HAP-1 (cell line): ENCODE measurements at regions not wholly inside any gene's neighbourhood (a gene's known extent, or its start where the extent isn't known, plus 50 kb on each side); places are given as distances from the start of the nearest gene placed in this dataset.

ENCODE experiments used
- DNase-seq, 2 experiments: peaks; one replicate each; pipeline ENCODE4 v3.0.0-alpha.2; 2016 to 2020; ENCODE audit warnings: low spot score in 2 of 2
- H3K27me3 ChIP-seq: fragments of 250-450 bp; sonication (Bioruptor Pico); 2 replicates; pipeline ENCODE4 v1.5.1; 2020; ENCODE audit warnings: low read depth, mild to moderate bottlenecking, moderate library complexity
- H3K36me3 ChIP-seq: fragments of 250-450 bp; sonication (Bioruptor Pico); replicated peaks from 2 replicates; pipeline ENCODE4 v1.5.1; 2020; ENCODE audit warnings: mild to moderate bottlenecking
- H3K4me1 ChIP-seq: fragments of 250-450 bp; sonication (Bioruptor Pico); 2 replicates; pipeline ENCODE4 v1.5.1; 2020; ENCODE audit warnings: mild to moderate bottlenecking
- H3K4me3 ChIP-seq: fragments of 250-450 bp; sonication (Bioruptor Pico); 2 replicates; pipeline ENCODE4 v1.5.1; 2020; ENCODE audit warnings: mild to moderate bottlenecking, moderate library complexity
- H3K9me3 ChIP-seq: fragments of 250-450 bp; sonication (Bioruptor Pico); 2 replicates; pipeline ENCODE4 v1.5.1; 2020; ENCODE audit warnings: mild to moderate bottlenecking, moderate library complexity
- in situ Hi-C: fragments of 300-500 bp; cut with MboI; formaldehyde crosslinking; loops from 3 replicates; pipeline ENCODE4 v1.14.3; 2020; ENCODE audit warnings: low sequenced_read_pairs, inconsistent platforms, mixed read lengths

GRCh38 chr4:27873596-27873995 is 1013.0 kb downstream of the STIM2 start:
- no peaks in the 10 kb centered on the region for H3K27me3 ChIP-seq

DNA sequence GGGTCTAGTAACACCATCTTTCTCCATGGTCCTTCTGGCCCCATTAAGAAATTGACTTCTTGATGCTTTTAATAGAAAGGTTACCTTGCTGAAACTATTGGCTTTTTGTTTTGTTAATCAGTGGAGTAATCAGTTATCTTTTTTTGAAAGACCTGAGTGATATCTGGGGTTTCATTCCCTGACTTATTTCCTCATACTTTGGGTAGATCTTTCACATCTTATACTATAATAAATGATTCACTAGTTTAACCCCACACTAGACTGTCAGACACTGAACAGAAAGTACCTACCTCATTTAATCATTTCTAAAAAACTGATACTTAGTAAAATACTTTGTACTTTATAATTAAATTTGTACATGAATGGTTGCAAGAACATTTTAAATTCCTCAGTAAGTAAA is 1021.1 kb downstream of the STIM2 start:
- Histone ChIP-seq H3K36me3 (no peaks in the 10 kb centered on the region), H3K9me3 (no peaks in the 10 kb centered on the region), H3K4me3 (no peak overlapping the region), H3K4me1 (no peaks in the 10 kb centered on the region), H3K27me3 (no peaks in the 10 kb centered on the region)
- in situ Hi-C loops = no loop called here
- DNase-seq = no peak

More at GRCh38 chr4:27873596-27873995, 1013.0 kb downstream of the STIM2 start:
- Histone ChIP-seq H3K4me3 (no peak overlapping the region), H3K36me3 (no peaks in the 10 kb centered on the region), H3K9me3 (no peaks in the 10 kb centered on the region), H3K4me1 (no peaks in the 10 kb centered on the region)
- no peak for DNase-seq
- in situ Hi-C loops = no loop called here

DNA sequence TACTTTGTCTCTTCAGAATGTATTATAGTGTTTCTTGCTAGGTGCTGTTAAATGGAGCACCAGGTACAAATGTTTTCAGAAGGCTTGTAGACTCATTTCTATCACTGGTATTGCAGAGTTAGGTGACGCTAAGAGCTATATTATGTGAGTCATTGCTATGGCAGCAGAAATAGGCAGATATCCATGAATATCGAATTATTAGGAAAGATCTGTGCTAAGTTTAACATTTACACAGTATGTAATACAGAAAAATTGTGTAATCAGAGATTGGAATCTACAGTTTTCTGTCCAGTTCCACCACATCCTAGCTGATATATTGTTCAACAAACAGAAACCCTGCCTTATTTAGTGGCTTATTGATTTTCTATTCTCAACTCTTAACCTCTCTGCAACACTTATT is 1025.5 kb downstream of the STIM2 start:
- Histone ChIP-seq H3K4me3 (no peak overlapping the region), H3K9me3 (no peaks in the 10 kb centered on the region; the same call in 1 of the 2 replicates), H3K27me3 (no peaks in the 10 kb centered on the region), H3K4me1 (no peaks in the 10 kb centered on the region), H3K36me3 (no peaks in the 10 kb centered on the region)
- DNase-seq = no peak
- in situ Hi-C loops = no loop called here

- Histone ChIP-seq H3K36me3 (no peaks in the 10 kb centered on the region), H3K4me3 (no peak overlapping the region), H3K27me3 (no peaks in the 10 kb centered on the region), H3K9me3 (no peaks in the 10 kb centered on the region; the same call in 1 of the 2 replicates), H3K4me1 (no peaks in the 10 kb centered on the region)
- in situ Hi-C loops = no loop called here
- no peak for DNase-seq
Measured at GRCh38 chr4:27887646-27888045, 1027.0 kb downstream of the STIM2 start.

DNA sequence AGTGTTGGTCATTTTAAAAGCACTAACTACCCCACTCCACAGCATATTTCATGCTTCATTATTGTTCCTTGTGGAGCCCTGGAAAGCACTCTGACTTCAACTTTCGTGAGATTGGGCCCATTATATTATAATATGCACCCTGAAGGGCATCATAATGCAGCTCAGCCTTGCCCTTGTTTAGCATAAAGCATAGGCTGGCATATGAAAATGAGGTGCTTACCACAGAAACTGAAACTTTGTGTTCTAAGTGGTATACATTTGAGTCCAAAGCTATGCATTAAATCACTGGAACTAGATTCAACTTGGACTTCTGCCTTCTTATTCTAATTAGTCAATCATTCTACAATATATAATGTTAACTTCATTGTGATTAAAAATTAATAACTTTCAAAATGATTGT is 1027.9 kb downstream of the STIM2 start:
- H3K27me3 ChIP-seq = no peaks in the 10 kb centered on the region
- H3K4me3 ChIP-seq = no peak overlapping the region
- DNase-seq = no peak
- in situ Hi-C loops = no loop called here
- no peaks in the 10 kb centered on the region for H3K36me3 ChIP-seq
- H3K4me1 ChIP-seq = no peaks in the 10 kb centered on the region
- H3K9me3 ChIP-seq = no peaks in the 10 kb centered on the region; the same call in 1 of the 2 replicates

DNA sequence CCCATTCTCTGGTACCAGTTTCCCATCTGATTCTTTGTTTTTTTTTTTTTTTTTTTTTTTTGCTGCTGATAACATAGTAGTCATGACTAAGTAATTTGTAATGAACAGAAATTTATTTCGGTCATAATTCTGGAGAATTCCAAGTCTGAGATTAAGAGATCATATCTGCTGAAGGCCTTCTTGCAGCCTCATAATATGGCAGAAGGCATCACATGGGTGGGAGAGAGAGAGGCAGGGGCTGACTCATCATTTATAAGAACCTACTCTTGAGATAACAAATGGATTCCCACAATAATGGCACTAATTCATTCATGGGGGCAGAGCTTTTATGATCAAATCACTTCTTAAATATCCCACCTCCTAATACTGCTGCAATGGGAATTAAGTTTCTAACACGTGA is 1034.3 kb downstream of the STIM2 start:
- H3K36me3 ChIP-seq = no peaks in the 10 kb centered on the region
- H3K27me3 ChIP-seq = no peaks in the 10 kb centered on the region
- no peaks in the 10 kb centered on the region; the same call in 1 of the 2 replicates for H3K9me3 ChIP-seq
- H3K4me1 ChIP-seq = no peaks in the 10 kb centered on the region
- DNase-seq = no peak
- in situ Hi-C loops = no loop called here
- H3K4me3 ChIP-seq = no peak overlapping the region

DNA sequence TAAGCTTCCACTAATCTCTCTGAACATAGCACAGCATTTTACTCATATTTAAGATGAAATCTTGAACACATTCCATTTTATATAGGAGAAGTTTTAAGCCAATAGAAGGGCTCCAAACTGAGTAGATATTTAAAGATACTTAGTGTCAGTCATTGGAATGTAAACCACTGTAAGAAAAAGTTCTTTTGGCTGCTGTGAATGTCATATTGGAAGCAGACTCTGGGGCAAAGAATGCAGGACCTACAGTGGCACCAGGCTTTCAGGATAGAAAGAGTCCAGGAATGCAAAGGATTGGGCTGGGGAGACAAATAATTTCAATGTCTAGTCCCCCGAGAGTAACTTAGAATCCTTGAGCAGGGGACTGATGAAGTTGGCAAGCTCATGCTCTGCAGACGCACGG is 1047.7 kb downstream of the STIM2 start:
- in situ Hi-C loops = no loop called here
- no peak for DNase-seq
- H3K36me3 ChIP-seq = no peaks in the 10 kb centered on the region
- H3K27me3 ChIP-seq = no peaks in the 10 kb centered on the region
- H3K9me3 ChIP-seq = no peaks in the 10 kb centered on the region
- no peaks in the 10 kb centered on the region for H3K4me1 ChIP-seq
- no peak overlapping the region for H3K4me3 ChIP-seq

GRCh38 chr4:27910227-27910626 is 1049.6 kb downstream of the STIM2 start:
- in situ Hi-C loops = no loop called here
- H3K9me3 ChIP-seq = no peaks in the 10 kb centered on the region
- no peaks in the 10 kb centered on the region for H3K36me3 ChIP-seq
- H3K27me3 ChIP-seq = no peaks in the 10 kb centered on the region
- peaks cover 3% of the 10 kb centered on the region for H3K4me1 ChIP-seq
- DNase-seq = no peak
- no peak overlapping the region for H3K4me3 ChIP-seq

DNA sequence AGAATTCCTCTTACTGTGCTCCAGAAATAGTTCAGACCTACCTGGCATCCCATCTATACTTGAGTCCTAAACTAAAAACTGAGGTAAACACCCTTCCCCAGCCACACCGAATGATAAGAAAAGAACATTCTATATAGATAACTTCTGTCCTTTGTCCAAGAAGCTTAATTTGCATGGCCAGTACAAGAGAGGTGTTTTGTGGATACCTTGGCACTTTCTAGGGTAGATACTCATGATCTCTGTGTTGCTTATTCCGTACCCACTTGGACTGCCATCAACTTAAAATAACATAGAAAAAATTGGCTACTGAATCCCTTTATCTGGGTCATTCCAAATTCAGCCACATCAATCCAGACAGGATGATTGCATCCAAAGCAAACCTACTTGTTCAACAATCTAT is 1050.4 kb downstream of the STIM2 start:
- no peaks in the 10 kb centered on the region for H3K27me3 ChIP-seq
- H3K4me3 ChIP-seq = no peak overlapping the region

DNA sequence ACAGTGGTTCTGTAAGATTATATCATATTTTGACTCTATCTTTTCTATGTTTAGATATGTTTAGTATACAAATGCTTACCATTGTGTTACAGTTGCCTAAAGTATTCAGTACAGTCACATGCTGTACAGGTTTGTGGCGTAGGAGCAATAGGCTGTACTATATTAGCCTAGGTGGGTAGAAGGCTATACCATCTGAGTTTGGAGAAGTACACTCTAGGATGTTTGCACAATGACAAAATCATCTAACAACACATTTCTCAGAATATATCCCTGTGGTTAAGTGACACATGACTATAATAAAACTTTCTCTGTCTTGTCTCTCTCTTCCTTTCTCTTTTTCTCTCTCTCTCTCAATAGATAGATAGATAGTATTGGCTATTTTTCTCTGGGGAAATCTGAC is 1053.1 kb downstream of the STIM2 start:
- peaks cover 12% of the 10 kb centered on the region for H3K4me1 ChIP-seq
- in situ Hi-C loops = no loop called here
- no peaks in the 10 kb centered on the region for H3K36me3 ChIP-seq
- no peak for DNase-seq
- H3K27me3 ChIP-seq = no peaks in the 10 kb centered on the region
- H3K9me3 ChIP-seq = no peaks in the 10 kb centered on the region
- H3K4me3 ChIP-seq = no peak overlapping the region

More for the DNA sequence above, 1050.4 kb downstream of the STIM2 start:
- no peak for DNase-seq
- Histone ChIP-seq H3K4me1 (peaks cover 11% of the 10 kb centered on the region), H3K36me3 (no peaks in the 10 kb centered on the region), H3K9me3 (no peaks in the 10 kb centered on the region)
- in situ Hi-C loops = no loop called here

DNA sequence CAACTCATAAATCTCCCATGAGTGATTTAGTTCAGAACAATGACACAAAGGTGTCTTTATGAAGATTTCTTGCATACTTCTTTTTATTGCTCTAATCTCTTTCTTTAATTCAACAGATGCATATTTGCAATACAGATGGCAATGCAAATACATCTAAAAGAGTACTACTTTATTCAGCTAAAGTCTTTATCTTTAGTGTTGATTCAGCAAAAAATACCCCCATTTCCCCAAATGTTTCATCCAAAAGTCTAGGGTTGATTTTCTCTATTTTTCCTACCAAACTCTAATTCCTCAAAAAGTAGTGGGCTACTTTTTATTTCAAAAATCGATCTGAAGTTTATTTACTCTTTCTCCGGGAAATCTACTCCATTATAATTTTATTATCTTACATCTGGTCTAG is 1055.2 kb downstream of the STIM2 start:
- Histone ChIP-seq H3K27me3 (no peaks in the 10 kb centered on the region), H3K4me3 (no peak overlapping the region), H3K36me3 (no peaks in the 10 kb centered on the region), H3K9me3 (no peaks in the 10 kb centered on the region), H3K4me1 (peaks cover 12% of the 10 kb centered on the region)
- no peak for DNase-seq
- in situ Hi-C loops = no loop called here

GRCh38 chr4:27916452-27917184 is 1056.0 kb downstream of the STIM2 start:
- in situ Hi-C loops = no loop called here
- H3K4me1 ChIP-seq = peaks cover 12% of the 10 kb centered on the region
- H3K27me3 ChIP-seq = no peaks in the 10 kb centered on the region
- H3K9me3 ChIP-seq = no peaks in the 10 kb centered on the region
- no peak for DNase-seq
- H3K36me3 ChIP-seq = no peaks in the 10 kb centered on the region
- no peak overlapping the region for H3K4me3 ChIP-seq

GRCh38 chr4:27917381-27917780 is 1056.7 kb downstream of the STIM2 start:
- no peak overlapping the region for H3K4me3 ChIP-seq
- H3K4me1 ChIP-seq = peaks cover 12% of the 10 kb centered on the region
- in situ Hi-C loops = no loop called here
- no peaks in the 10 kb centered on the region for H3K36me3 ChIP-seq
- peak; percentile 7 to 68 for DNase-seq
- no peaks in the 10 kb centered on the region for H3K27me3 ChIP-seq
- H3K9me3 ChIP-seq = no peaks in the 10 kb centered on the region

DNA sequence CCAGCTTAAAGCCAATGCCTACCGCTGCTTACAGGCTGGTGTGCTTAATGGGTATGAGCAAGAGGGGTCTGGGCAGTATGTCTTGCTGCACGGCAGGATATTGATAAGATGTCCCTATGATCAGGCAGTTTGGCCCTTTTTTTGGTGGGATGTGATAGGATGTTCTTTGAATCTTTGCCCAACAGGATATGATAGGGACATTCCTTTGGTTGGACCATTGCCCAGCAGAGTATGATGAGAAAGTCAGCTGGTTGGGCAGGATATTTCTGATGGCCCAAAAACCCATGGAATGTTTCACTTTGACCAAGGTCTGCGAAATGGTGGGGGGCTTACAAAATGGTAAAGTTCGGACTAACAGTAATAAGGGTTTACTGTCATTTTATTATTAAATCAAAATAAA is 1060.6 kb downstream of the STIM2 start:
- no peaks in the 10 kb centered on the region for H3K27me3 ChIP-seq
- no peak overlapping the region for H3K4me3 ChIP-seq
- DNase-seq = no peak
- in situ Hi-C loops = no loop called here
- H3K4me1 ChIP-seq = no peaks in the 10 kb centered on the region
- H3K36me3 ChIP-seq = no peaks in the 10 kb centered on the region
- no peaks in the 10 kb centered on the region for H3K9me3 ChIP-seq
